ENCODE measurements at regions not wholly inside any gene's neighbourhood (a gene's known extent, or its start where the extent isn't known, plus 50 kb on each side); places are given as distances from the start of the nearest gene placed in this dataset.

DNA sequence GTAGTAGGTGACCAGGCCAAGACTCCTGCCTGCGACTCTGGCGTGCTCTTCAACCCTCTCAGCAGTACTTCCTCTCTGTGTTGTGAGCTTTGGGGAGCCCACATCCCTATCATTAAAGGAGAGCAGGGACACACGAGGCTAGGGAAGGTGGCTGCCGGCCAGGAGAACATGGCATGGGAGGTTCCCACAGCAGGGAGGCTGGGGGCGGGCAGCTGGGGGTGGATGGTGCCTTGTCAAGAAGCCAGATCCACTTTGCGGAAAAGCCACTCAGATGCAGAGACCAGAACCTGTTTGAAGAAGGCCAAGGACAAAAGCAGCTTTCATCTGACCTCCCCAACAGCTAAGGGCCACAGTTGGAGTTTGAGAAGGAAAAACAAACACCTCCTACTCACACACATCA, 198.6 kb downstream of the BCL11B start:
- 88% methylated on average over 6 of the region's 6 CpGs for WGBS
- Histone ChIP-seq H3K4me3 (ENCODE audit: low read length in 2 of 2) (no peak overlapping the region), H3K9me3 (ENCODE audit: control insufficient read depth in 2 of 2, insufficient read depth in 1 of 2, low read length in 1 of 2) (peaks cover 0 to 10% of the 10 kb centered on the region in 2 donors), H3K27me3 (ENCODE audit: control insufficient read depth in 2 of 2, insufficient read depth in 1 of 2, low read length in 1 of 2) (no peaks in the 10 kb centered on the region), H3K4me1 (ENCODE audit: control insufficient read depth in 2 of 2, insufficient read depth in 2 of 2, low read length in 2 of 2) (peaks cover 0 to 9% of the 10 kb centered on the region in 2 donors), H3K36me3 (ENCODE audit: control insufficient read depth in 2 of 2, insufficient read depth in 2 of 2, low read length in 1 of 2) (no peaks in the 10 kb centered on the region), H3K27ac (ENCODE audit: low read depth in 1 of 2, low read length in 1 of 2) (no peak overlapping the region)
- no peak for DNase-seq (ENCODE audit: low read depth in 6 of 9, low spot score in 9 of 9)

DNA sequence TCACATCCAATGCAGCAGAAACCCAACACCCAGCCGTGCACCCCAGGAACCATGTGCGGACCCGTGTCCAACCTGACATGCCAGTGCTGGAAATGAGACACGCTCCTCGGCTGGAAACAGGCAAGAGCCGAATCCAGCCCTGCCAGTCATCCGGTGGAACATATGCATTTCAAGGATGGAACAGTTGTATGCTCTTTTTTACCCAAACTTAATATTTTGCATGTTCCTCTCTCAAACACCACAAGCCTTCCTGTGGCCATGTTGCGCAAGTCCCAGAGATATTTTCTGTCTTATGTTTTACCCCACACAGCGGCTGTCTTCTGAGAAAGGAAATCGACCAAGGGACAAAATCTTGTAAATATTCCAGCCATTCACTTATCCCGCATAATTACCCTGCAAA, 196.9 kb downstream of the BCL11B start:
- Histone ChIP-seq H3K4me1 (ENCODE audit: control insufficient read depth in 2 of 2, insufficient read depth in 2 of 2, low read length in 2 of 2) (peaks cover 0 to 9% of the 10 kb centered on the region in 2 donors), H3K36me3 (ENCODE audit: control insufficient read depth in 2 of 2, insufficient read depth in 2 of 2, low read length in 1 of 2) (no peaks in the 10 kb centered on the region), H3K27me3 (ENCODE audit: control insufficient read depth in 2 of 2, insufficient read depth in 1 of 2, low read length in 1 of 2) (no peaks in the 10 kb centered on the region), H3K4me3 (ENCODE audit: low read length in 2 of 2) (no peak overlapping the region), H3K27ac (ENCODE audit: low read depth in 1 of 2, low read length in 1 of 2) (no peak overlapping the region), H3K9me3 (ENCODE audit: control insufficient read depth in 2 of 2, insufficient read depth in 1 of 2, low read length in 1 of 2) (peaks cover 0 to 10% of the 10 kb centered on the region in 2 donors)
- DNase-seq (ENCODE audit: low read depth in 6 of 9, low spot score in 9 of 9): no peak
- WGBS: 81% methylated on average over 11 of the region's 11 CpGs

DNA sequence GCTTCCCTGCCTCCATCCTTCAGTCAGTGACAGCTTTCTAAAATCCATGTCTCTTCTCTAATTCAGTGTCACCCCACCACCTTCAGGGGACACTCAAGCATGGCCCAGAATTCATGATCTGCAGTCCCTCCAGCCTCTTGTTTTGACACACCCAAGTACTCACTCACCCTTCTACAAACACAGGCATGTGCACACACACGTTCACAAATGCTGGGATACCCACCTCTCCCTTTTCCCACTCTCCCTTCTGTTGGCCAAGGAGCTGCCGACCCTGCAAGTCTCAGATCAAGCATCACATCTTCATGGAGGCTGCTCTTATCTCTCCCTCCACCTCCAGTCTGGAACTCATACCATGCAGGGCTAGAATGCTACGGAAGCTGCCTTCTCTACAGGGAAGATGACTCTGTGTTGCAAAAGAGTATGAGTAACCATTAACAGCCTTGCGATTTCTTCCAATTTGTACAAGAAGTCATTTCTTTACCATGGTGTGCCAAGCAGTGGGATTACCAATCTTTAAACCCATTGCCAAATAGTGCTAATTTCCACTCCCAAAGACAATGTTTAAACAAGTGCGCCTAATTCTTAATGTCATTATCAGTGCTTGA, 196.1 kb downstream of the BCL11B start:
- H3K4me3 ChIP-seq (ENCODE audit: low read length in 2 of 2): no peak overlapping the region
- peaks cover 0 to 10% of the 10 kb centered on the region in 2 donors for H3K9me3 ChIP-seq (ENCODE audit: control insufficient read depth in 2 of 2, insufficient read depth in 1 of 2, low read length in 1 of 2)
- H3K36me3 ChIP-seq (ENCODE audit: control insufficient read depth in 2 of 2, insufficient read depth in 2 of 2, low read length in 1 of 2): no peaks in the 10 kb centered on the region
- no peaks in the 10 kb centered on the region for H3K27me3 ChIP-seq (ENCODE audit: control insufficient read depth in 2 of 2, insufficient read depth in 1 of 2, low read length in 1 of 2)
- 93% methylated on average over 5 of the region's 5 CpGs for WGBS
- no peak overlapping the region for H3K27ac ChIP-seq (ENCODE audit: low read depth in 1 of 2, low read length in 1 of 2)
- no peak for DNase-seq (ENCODE audit: low read depth in 6 of 9, low spot score in 9 of 9)
- H3K4me1 ChIP-seq (ENCODE audit: control insufficient read depth in 2 of 2, insufficient read depth in 2 of 2, low read length in 2 of 2): peaks cover 0 to 9% of the 10 kb centered on the region in 2 donors

DNA sequence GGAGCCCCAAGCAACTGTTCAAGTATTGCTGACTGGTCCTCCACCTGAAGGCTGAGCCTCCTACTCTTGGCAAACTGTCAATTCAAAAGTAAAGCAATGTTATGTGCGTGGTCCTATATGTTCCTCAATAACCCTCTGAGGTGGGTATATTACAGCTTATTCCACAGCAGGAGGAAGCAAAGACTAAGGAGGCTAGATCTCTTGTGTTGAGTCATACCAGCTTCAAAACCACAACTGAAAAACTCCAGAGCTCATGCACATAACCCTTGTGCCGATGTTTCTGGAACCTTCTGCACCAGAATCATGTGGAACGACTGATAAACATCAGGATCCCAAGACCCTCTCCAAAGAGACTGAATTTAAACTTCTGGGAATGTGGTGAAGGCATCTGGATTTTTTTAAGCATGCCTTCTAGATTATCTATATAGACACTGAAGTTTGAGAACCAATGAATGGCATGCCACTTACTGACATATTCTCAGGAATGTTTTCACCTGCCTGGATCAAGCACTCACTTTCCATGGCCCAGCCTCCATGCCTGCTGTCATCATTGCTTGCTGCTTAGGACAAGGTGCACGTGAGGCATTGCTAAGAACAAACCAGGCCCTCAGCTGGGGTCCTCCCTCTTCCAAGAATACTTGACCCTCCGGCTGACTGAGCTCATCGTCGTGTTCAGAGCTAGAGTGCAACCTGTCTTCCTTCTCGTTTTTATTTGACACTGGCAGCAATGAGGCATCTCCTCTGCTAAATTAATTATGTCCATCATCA, 194.7 kb downstream of the BCL11B start:
- H3K27me3 ChIP-seq (ENCODE audit: control insufficient read depth in 2 of 2, insufficient read depth in 1 of 2, low read length in 1 of 2): no peaks in the 10 kb centered on the region
- 71% methylated on average over 8 of the region's 8 CpGs for WGBS
- H3K4me1 ChIP-seq (ENCODE audit: control insufficient read depth in 2 of 2, insufficient read depth in 2 of 2, low read length in 2 of 2): peaks cover 0 to 9% of the 10 kb centered on the region in 2 donors
- H3K36me3 ChIP-seq (ENCODE audit: control insufficient read depth in 2 of 2, insufficient read depth in 2 of 2, low read length in 1 of 2): no peaks in the 10 kb centered on the region
- peak in 6 of 9 donors; percentile 9 to 53 (median 24) for DNase-seq (ENCODE audit: low read depth in 6 of 9, low spot score in 9 of 9)
- H3K9me3 ChIP-seq (ENCODE audit: control insufficient read depth in 2 of 2, insufficient read depth in 1 of 2, low read length in 1 of 2): peaks cover 0 to 9% of the 10 kb centered on the region in 2 donors
- no peak overlapping the region for H3K4me3 ChIP-seq (ENCODE audit: low read length in 2 of 2)
- H3K27ac ChIP-seq (ENCODE audit: low read depth in 1 of 2, low read length in 1 of 2): no peak overlapping the region

DNA sequence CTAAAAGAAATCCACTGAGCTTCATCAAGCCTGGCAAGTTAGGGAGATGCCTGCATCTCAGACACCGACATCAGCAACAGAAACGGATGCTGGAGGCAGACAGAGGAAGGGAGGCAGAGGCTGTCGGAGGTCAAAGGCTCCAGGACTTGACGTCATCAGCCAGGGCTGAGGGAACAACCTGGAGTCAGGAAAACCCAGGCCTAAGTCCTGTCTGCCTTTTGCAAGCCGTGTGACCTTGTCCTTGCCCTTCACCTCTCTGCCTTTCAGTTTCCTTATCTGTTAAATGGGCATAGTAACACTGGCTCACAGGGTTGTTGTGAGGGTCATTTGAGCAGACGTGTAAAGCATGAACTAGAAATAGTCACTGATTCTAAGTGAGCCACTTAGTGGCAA, 194.2 kb downstream of the BCL11B start:
- Histone ChIP-seq H3K9me3 (ENCODE audit: control insufficient read depth in 2 of 2, insufficient read depth in 1 of 2, low read length in 1 of 2) (peaks cover 0 to 9% of the 10 kb centered on the region in 2 donors), H3K36me3 (ENCODE audit: control insufficient read depth in 2 of 2, insufficient read depth in 2 of 2, low read length in 1 of 2) (no peaks in the 10 kb centered on the region), H3K4me1 (ENCODE audit: control insufficient read depth in 2 of 2, insufficient read depth in 2 of 2, low read length in 2 of 2) (peaks cover 0 to 9% of the 10 kb centered on the region in 2 donors), H3K27me3 (ENCODE audit: control insufficient read depth in 2 of 2, insufficient read depth in 1 of 2, low read length in 1 of 2) (no peaks in the 10 kb centered on the region), H3K27ac (ENCODE audit: low read depth in 1 of 2, low read length in 1 of 2) (no peak overlapping the region), H3K4me3 (ENCODE audit: low read length in 2 of 2) (no peak overlapping the region)
- 96% methylated on average over 6 of the region's 6 CpGs for whole genome bisulfite sequencing
- no peak for DNase-seq (ENCODE audit: low read depth in 6 of 9, low spot score in 9 of 9)

DNA sequence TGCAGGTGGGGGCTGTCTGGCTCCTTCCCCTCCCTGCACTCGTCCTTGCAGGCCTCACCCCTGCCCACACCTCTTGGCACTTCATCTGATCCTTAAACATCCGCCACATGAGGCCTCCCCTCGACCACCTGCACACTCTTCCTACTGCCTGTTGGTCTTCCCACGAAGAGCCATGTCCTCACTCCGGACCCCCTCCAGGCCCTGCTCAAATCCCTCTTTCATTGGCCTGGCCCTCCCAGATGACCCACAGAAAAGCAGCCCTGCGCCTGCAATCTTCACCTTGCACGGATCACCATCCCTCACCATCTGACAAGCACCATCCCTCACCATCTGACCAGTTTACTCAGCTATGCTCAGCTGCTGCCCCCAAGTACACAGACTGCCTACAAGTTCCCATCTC, 193.6 kb downstream of the BCL11B start:
- H3K27ac ChIP-seq (ENCODE audit: low read depth in 1 of 2, low read length in 1 of 2): no peak overlapping the region
- H3K36me3 ChIP-seq (ENCODE audit: control insufficient read depth in 2 of 2, insufficient read depth in 2 of 2, low read length in 1 of 2): no peaks in the 10 kb centered on the region
- peaks cover 0 to 9% of the 10 kb centered on the region in 2 donors for H3K4me1 ChIP-seq (ENCODE audit: control insufficient read depth in 2 of 2, insufficient read depth in 2 of 2, low read length in 2 of 2)
- no peaks in the 10 kb centered on the region for H3K27me3 ChIP-seq (ENCODE audit: control insufficient read depth in 2 of 2, insufficient read depth in 1 of 2, low read length in 1 of 2)
- no peak for DNase-seq (ENCODE audit: low read depth in 6 of 9, low spot score in 9 of 9)
- H3K4me3 ChIP-seq (ENCODE audit: low read length in 2 of 2): no peak overlapping the region
- WGBS: 94% methylated on average over 7 of the region's 7 CpGs
- H3K9me3 ChIP-seq (ENCODE audit: control insufficient read depth in 2 of 2, insufficient read depth in 1 of 2, low read length in 1 of 2): peaks cover 0 to 9% of the 10 kb centered on the region in 2 donors

DNA sequence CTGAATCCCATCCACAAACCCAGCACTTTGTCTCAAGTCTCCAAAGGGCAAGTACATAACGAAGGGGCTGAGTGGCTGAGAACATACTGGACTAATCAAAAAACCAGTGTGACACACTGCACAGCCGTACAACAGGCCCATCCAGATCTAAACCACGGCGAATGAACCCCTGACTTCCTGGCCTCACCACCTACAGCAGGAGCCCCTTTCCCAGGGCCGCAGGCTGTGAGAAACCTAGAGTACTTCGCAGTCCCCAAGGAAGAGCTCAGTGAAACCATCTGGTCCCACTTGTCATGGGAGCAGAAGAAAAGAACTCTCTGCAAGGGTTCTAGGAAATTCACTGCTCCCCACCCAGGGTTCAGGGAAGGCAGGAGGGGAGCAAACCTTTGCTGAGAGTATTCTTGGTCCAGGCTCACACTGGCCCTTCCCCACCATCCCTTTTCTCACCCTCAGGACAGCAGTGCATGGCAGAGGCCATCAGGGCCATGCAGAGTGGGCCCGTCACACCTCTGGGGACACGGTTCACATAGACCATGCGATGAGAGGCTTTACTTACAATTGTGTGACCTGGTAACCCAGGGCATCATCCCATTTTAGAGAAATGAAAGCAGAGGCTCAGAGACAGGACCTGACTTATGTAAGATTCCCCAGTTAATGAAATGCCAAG, 192.8 kb downstream of the BCL11B start:
- H3K9me3 ChIP-seq (ENCODE audit: control insufficient read depth in 2 of 2, insufficient read depth in 1 of 2, low read length in 1 of 2): peaks cover 0 to 9% of the 10 kb centered on the region in 2 donors
- H3K4me3 ChIP-seq (ENCODE audit: low read length in 2 of 2): no peak overlapping the region
- 81% methylated on average over 9 of the region's 9 CpGs for WGBS
- H3K27ac ChIP-seq (ENCODE audit: low read depth in 1 of 2, low read length in 1 of 2): no peak overlapping the region
- DNase-seq (ENCODE audit: low read depth in 6 of 9, low spot score in 9 of 9): no peak
- H3K27me3 ChIP-seq (ENCODE audit: control insufficient read depth in 2 of 2, insufficient read depth in 1 of 2, low read length in 1 of 2): no peaks in the 10 kb centered on the region
- H3K4me1 ChIP-seq (ENCODE audit: control insufficient read depth in 2 of 2, insufficient read depth in 2 of 2, low read length in 2 of 2): peaks cover 0 to 9% of the 10 kb centered on the region in 2 donors
- H3K36me3 ChIP-seq (ENCODE audit: control insufficient read depth in 2 of 2, insufficient read depth in 2 of 2, low read length in 1 of 2): no peaks in the 10 kb centered on the region

DNA sequence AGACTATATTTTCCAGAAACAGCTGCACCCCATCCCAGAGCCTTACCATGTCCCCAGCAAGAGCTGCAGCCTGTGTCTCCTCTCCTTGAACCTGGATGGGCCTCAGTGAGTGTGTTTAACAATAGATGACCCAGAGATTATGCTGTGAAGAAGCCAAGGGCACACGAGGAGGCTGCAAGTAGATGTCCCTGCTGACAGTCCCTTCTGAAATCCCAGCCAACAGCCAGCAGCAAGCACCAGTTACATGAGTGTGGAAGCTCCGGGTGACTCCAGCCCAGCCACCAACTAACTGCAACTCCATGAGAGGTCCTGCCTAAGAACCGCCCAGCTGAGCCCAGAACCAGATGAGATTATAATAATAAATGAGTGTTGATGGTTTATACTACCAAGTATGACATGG, 191.7 kb downstream of the BCL11B start:
- no peak overlapping the region for H3K27ac ChIP-seq (ENCODE audit: low read depth in 1 of 2, low read length in 1 of 2)
- WGBS: 96% methylated on average over 3 of the region's 3 CpGs
- H3K27me3 ChIP-seq (ENCODE audit: control insufficient read depth in 2 of 2, insufficient read depth in 1 of 2, low read length in 1 of 2): no peaks in the 10 kb centered on the region
- peaks cover 0 to 9% of the 10 kb centered on the region in 2 donors for H3K4me1 ChIP-seq (ENCODE audit: control insufficient read depth in 2 of 2, insufficient read depth in 2 of 2, low read length in 2 of 2)
- no peak overlapping the region for H3K4me3 ChIP-seq (ENCODE audit: low read length in 2 of 2)
- no peak for DNase-seq (ENCODE audit: low read depth in 6 of 9, low spot score in 9 of 9)
- no peaks in the 10 kb centered on the region for H3K36me3 ChIP-seq (ENCODE audit: control insufficient read depth in 2 of 2, insufficient read depth in 2 of 2, low read length in 1 of 2)
- H3K9me3 ChIP-seq (ENCODE audit: control insufficient read depth in 2 of 2, insufficient read depth in 1 of 2, low read length in 1 of 2): peaks cover 0 to 9% of the 10 kb centered on the region in 2 donors

DNA sequence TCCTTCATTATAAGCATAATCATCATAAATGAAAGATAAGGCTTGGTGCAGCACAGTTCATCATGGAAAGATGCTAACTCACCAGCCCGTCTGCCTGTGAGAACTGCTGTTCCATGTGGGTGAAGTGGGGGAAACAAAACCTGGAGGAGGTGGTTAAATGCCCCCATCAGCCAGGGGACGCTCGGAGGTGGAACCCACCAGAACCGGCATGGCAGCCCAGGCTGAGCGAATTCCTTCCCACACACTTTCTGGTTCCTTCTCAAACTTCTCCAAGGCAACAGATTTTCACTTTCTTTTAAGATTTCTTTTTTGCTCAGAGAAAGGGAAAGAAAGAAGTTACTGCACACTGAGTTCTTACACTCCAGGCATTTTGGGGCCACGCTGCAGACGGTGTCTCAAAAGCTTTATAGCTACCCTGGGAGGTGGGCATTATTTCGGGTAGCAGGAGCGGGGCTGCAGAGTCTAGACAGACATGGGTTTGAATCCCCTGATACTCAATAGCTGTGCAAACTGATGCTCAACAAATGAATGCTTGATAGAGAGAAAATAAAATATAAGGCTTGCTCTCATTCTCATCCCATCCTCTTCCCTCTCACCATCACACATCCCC, 190.7 kb downstream of the BCL11B start:
- Histone ChIP-seq H3K4me3 (ENCODE audit: low read length in 2 of 2) (no peak overlapping the region), H3K27ac (ENCODE audit: low read depth in 1 of 2, low read length in 1 of 2) (no peak overlapping the region), H3K9me3 (ENCODE audit: control insufficient read depth in 2 of 2, insufficient read depth in 1 of 2, low read length in 1 of 2) (peaks cover 0 to 9% of the 10 kb centered on the region in 2 donors), H3K4me1 (ENCODE audit: control insufficient read depth in 2 of 2, insufficient read depth in 2 of 2, low read length in 2 of 2) (peaks cover 0 to 9% of the 10 kb centered on the region in 2 donors), H3K36me3 (ENCODE audit: control insufficient read depth in 2 of 2, insufficient read depth in 2 of 2, low read length in 1 of 2) (no peaks in the 10 kb centered on the region), H3K27me3 (ENCODE audit: control insufficient read depth in 2 of 2, insufficient read depth in 1 of 2, low read length in 1 of 2) (no peaks in the 10 kb centered on the region)
- WGBS: 97% methylated on average over 9 of the region's 9 CpGs
- no peak for DNase-seq (ENCODE audit: low read depth in 6 of 9, low spot score in 9 of 9)
